HCT116 (cell line): ENCODE measurements at regions not wholly inside any gene's neighbourhood (a gene's known extent, or its start where the extent isn't known, plus 50 kb on each side); places are given as distances from the start of the nearest gene placed in this dataset.

Source experiments
- ATAC-seq: fragments of 200-7000 bp; cut with Tn5 transposase; 2 replicates; pipeline ENCODE4 v1.9.1; 2020; ENCODE audit warnings: mild to moderate bottlenecking, moderate library complexity
- BruUV-seq: library from RNA; stranded (reverse); fragments of 400-500 nt; replicated peaks from 2 replicates; lab custom pipeline; 2021; lab: Mats Ljungman, UMichigan
- CTCF ChIA-PET: fragments of 300-600 bp; sonication (Branson Sonifier 250); formaldehyde crosslinking; loops from one replicate; lab custom pipeline; 2021; ENCODE audit warnings: antibody characterized with exemption; lab: Charles Lee
- POLR2A ChIA-PET: fragments of 300-600, 350-600 bp; sonication (Branson Sonifier 250); formaldehyde crosslinking; loops from one replicate; lab custom pipeline; 2021; ENCODE audit warnings: antibody characterized with exemption; lab: Charles Lee
- RAD21 ChIA-PET, 2 experiments: fragments of 300-600 bp; sonication (Branson Sonifier 250); formaldehyde crosslinking; loops; one replicate each; lab custom pipeline; 2023; ENCODE audit warnings: low total read pairs in 2 of 2; ENCODE audit not compliant: uncharacterized antibody in 2 of 2, unreplicated experiment in 2 of 2, low non-redundant PET in 1 of 2; lab: Charles Lee
- DNase-seq: peaks from one replicate; pipeline ENCODE4 v3.0.0-alpha.2; 2010; ENCODE audit warnings: low read depth, low spot score
- H2AFZ ChIP-seq: fragments of 200-600 bp; shearing (Covaris generic), sonication (generic); 2 replicates; pipeline ENCODE4 v1.6.1; 2017; ENCODE audit warnings: low read depth, mixed run types, mixed read lengths, antibody characterized with exemption, low read length; ENCODE audit not compliant: poor library complexity, severe bottlenecking
- H3K27ac ChIP-seq: 2 replicates; pipeline ENCODE4 v1.5.1; 2012; ENCODE audit warnings: low read depth, low read length
- H3K27me3 ChIP-seq: fragments of 200-600 bp; sonication (generic); 2 replicates; pipeline ENCODE4 v1.6.1; 2016; ENCODE audit warnings: mixed run types, low read length, mixed read lengths; ENCODE audit not compliant: insufficient read depth
- H3K36me3 ChIP-seq, 2 experiments: fragments of 200-500 bp in 1 of 2; fragments of 200-600 bp in 1 of 2; sonication (Bioruptor generic) in 1 of 2; sonication (generic) in 1 of 2; 2 replicates each; pipeline versions ENCODE4 v1.5.1 to v1.6.1; 2014 to 2016; ENCODE audit warnings: low read length in 2 of 2, inconsistent platforms in 1 of 2, mixed read lengths in 1 of 2, mixed run types in 1 of 2; ENCODE audit not compliant: insufficient read depth in 2 of 2, control insufficient read depth in 1 of 2
- H3K4me1 ChIP-seq, 2 experiments: fragments of 200-600 bp in 1 of 2; sonication (generic) in 1 of 2; 2 replicates each; pipeline versions ENCODE4 v1.5.1 to v1.6.1; 2012 to 2017; ENCODE audit warnings: low read length in 2 of 2, inconsistent platforms in 1 of 2, mild to moderate bottlenecking in 1 of 2, mixed read lengths in 1 of 2, mixed run types in 1 of 2, moderate library complexity in 1 of 2; ENCODE audit not compliant: insufficient read depth in 2 of 2, control insufficient read depth in 1 of 2
- H3K4me2 ChIP-seq: fragments of 200-600 bp; sonication (generic); 2 replicates; pipeline ENCODE4 v1.6.1; 2017; ENCODE audit warnings: mixed run types, low read length, mixed read lengths
- H3K4me3 ChIP-seq, 2 experiments: fragments of 200-600 bp in 1 of 2; sonication (generic) in 1 of 2; replicated peaks in 1 of 2; 2 replicates each; pipeline ENCODE4 v1.5.1; 2011 to 2016; ENCODE audit warnings: low read length in 2 of 2, control low read depth in 1 of 2, low read depth in 1 of 2, mild to moderate bottlenecking in 1 of 2, mixed read lengths in 1 of 2, mixed run types in 1 of 2
- H3K79me2 ChIP-seq: fragments of 200-600 bp; sonication (generic); 2 replicates; pipeline ENCODE4 v1.6.1; 2017; ENCODE audit warnings: mild to moderate bottlenecking, mixed run types, low read length, moderate library complexity, mixed read lengths; ENCODE audit not compliant: insufficient read depth
- H3K9ac ChIP-seq: fragments of 200-600 bp; sonication (generic); 2 replicates; pipeline ENCODE4 v1.6.1; 2016; ENCODE audit warnings: low read length, mixed read lengths
- H3K9me2 ChIP-seq: fragments of 200-600 bp; sonication (generic), shearing (Covaris generic); 2 replicates; pipeline ENCODE4 v1.6.1; 2017; ENCODE audit warnings: mixed run types, mild to moderate bottlenecking, moderate library complexity; ENCODE audit not compliant: insufficient read depth
- H3K9me3 ChIP-seq, 2 experiments: fragments of 200-500 bp in 1 of 2; fragments of 200-600 bp in 1 of 2; sonication (Bioruptor generic) in 1 of 2; sonication (generic) in 1 of 2; 2 replicates each; pipeline ENCODE4 v1.6.1; 2014 to 2017; ENCODE audit warnings: low read length in 2 of 2, mixed read lengths in 2 of 2, inconsistent platforms in 1 of 2, low read depth in 1 of 2, mild to moderate bottlenecking in 1 of 2, mixed run types in 1 of 2, moderate library complexity in 1 of 2; ENCODE audit not compliant: control insufficient read depth in 1 of 2, insufficient read depth in 1 of 2
- H4K20me1 ChIP-seq: fragments of 200-600 bp; sonication (generic), shearing (Covaris generic); 2 replicates; pipeline ENCODE4 v1.6.1; 2017; ENCODE audit warnings: mixed run types, mild to moderate bottlenecking, moderate library complexity; ENCODE audit not compliant: insufficient read depth
- ATF3 ChIP-seq: IDR thresholded peaks from 2 replicates; pipeline ENCODE4 v1.6.1; 2012
- CBX3 ChIP-seq: IDR thresholded peaks from 2 replicates; pipeline ENCODE4 v1.6.1; 2012; ENCODE audit warnings: low read depth
- CEBPB ChIP-seq: IDR thresholded peaks from 2 replicates; pipeline ENCODE4 v1.6.1; 2012; ENCODE audit warnings: low read depth
- FOSL1 ChIP-seq: IDR thresholded peaks from 2 replicates; pipeline ENCODE4 v1.6.1; 2012; ENCODE audit warnings: low read depth
- JUND ChIP-seq: IDR thresholded peaks from 2 replicates; pipeline ENCODE4 v1.6.1; 2012
- MAX ChIP-seq: IDR thresholded peaks from 2 replicates; pipeline ENCODE4 v1.6.1; 2012
- POLR2AphosphoS5 ChIP-seq: IDR thresholded peaks from 2 replicates; pipeline ENCODE4 v1.6.1; 2011; ENCODE audit warnings: mild to moderate bottlenecking, low read depth, low read length, moderate library complexity
- RAD21 ChIP-seq: IDR thresholded peaks from 2 replicates; pipeline ENCODE4 v1.6.1; 2012; ENCODE audit warnings: low read depth, mild to moderate bottlenecking
- REST ChIP-seq: IDR thresholded peaks from 2 replicates; pipeline ENCODE4 v1.6.1; 2012; ENCODE audit warnings: low read depth
- TCF7L2 ChIP-seq: IDR thresholded peaks from 2 replicates; pipeline ENCODE4 v1.7.0; 2011; ENCODE audit warnings: borderline replicate concordance, inconsistent platforms; ENCODE audit not compliant: insufficient read depth, insufficient read length; ENCODE audit errors: extremely low read depth
- ZFX ChIP-seq: fragments of 450-650 bp; IDR thresholded peaks from 2 replicates; pipeline ENCODE4 v1.6.1; 2017
- intact Hi-C: fragments of 100-400 bp; cut with micrococcal nuclease; formaldehyde crosslinking; loops from 2 replicates; pipeline ENCODE4 v1.10.0; 2022

- no peak overlapping the region for H3K27ac ChIP-seq
- no peak for TF ChIP-seq ATF3
- TF ChIP-seq REST = no peak
These were observed 277.2 kb upstream of the CDH9 start for GRCh38 chr5:27315363-27316270.

GRCh38 chr5:27313549-27313948 is 275.2 kb upstream of the CDH9 start:
- Histone ChIP-seq H3K9me3 (peaks cover 4 to 21% of the 10 kb centered on the region in 2 experiments; a peak in 2 of 4 replicates), H2AFZ (no peak overlapping the region), H3K4me3 (no peak overlapping the region), H3K4me1 (no peaks in the 10 kb centered on the region), H3K27me3 (no peaks in the 10 kb centered on the region), H3K4me2 (no peak overlapping the region), H3K9me2 (no peaks in the 10 kb centered on the region), H3K79me2 (no peaks in the 10 kb centered on the region), H3K36me3 (no peaks in the 10 kb centered on the region), H4K20me1 (no peaks in the 10 kb centered on the region), H3K27ac (no peak overlapping the region), H3K9ac (no peak overlapping the region)
- POLR2A ChIA-PET = no interaction called here
- intact Hi-C loops = no loop called here
- DNase-seq (no peak), ATAC-seq (no peak)
- CTCF ChIA-PET = no interaction called here
- TF ChIP-seq TCF7L2 (no peak), JUND (no peak), ZFX (no peak), POLR2AphosphoS5 (no peak), MAX (no peak), FOSL1 (no peak), CBX3 (no peak), ATF3 (no peak), CEBPB (no peak), RAD21 (no peak)
- no TSS peak for BruUV-seq
- RAD21 ChIA-PET = no interaction called here

More at GRCh38 chr5:27315363-27316270, 277.2 kb upstream of the CDH9 start:
- ATAC-seq (no peak), DNase-seq (no peak)
- no peaks in the 10 kb centered on the region for H3K4me1 ChIP-seq
- H3K4me2 ChIP-seq = no peak overlapping the region
- H4K20me1 ChIP-seq = no peaks in the 10 kb centered on the region
- no peak overlapping the region for H3K9ac ChIP-seq
- H3K79me2 ChIP-seq = no peaks in the 10 kb centered on the region
- H3K4me3 ChIP-seq = no peak overlapping the region
- no TSS peak for BruUV-seq
- no peak overlapping the region for H2AFZ ChIP-seq
- ChIA-PET CTCF (no interaction called here), RAD21 (no interaction called here), POLR2A (no interaction called here)
- peaks cover 4 to 25% of the 10 kb centered on the region in 2 experiments; a peak in 2 of 4 replicates for H3K9me3 ChIP-seq
- H3K36me3 ChIP-seq = no peaks in the 10 kb centered on the region
- H3K27me3 ChIP-seq = no peaks in the 10 kb centered on the region
- intact Hi-C loops = no loop called here
- no peaks in the 10 kb centered on the region for H3K9me2 ChIP-seq
